K562 (cell line): ENCODE measurements at regions not wholly inside any gene's neighbourhood (a gene's known extent, or its start where the extent isn't known, plus 50 kb on each side); places are given as distances from the start of the nearest gene placed in this dataset.

ENCODE experiments used
- ATAC-seq: fragments of 200-7000 bp; cut with Tn5 transposase; 3 replicates; pipeline ENCODE4 v1.9.1; 2020; ENCODE audit warnings: moderate library complexity
- BruUV-seq: library from RNA; stranded (reverse); fragments of 400-500 nt; replicated peaks from 2 replicates; lab custom pipeline; 2021; lab: Mats Ljungman, UMichigan
- CTCF ChIA-PET: fragments of 300-600 bp; formaldehyde crosslinking; extraction: SDS; loops from one replicate; lab custom pipeline; 2021; ENCODE audit warnings: low intra/inter-chr PET ratio; lab: Yijun Ruan, JAX
- POLR2A ChIA-PET: fragments of 300-600, 350-650 bp; sonication (Branson Sonifier 250); formaldehyde crosslinking; extraction: SDS; loops from one replicate; lab custom pipeline; 2021; ENCODE audit warnings: antibody characterized with exemption, inconsistent platforms; lab: Yijun Ruan, JAX
- DNase-seq, 4 experiments: peaks; one replicate each; pipeline versions ENCODE4 v3.0.0 to v3.0.0-alpha.2; 2011 to 2018; ENCODE audit warnings: low spot score in 3 of 4, mixed read lengths in 3 of 4; ENCODE audit errors: extremely low read depth in 1 of 4
- FAIRE-seq: peaks from 2 replicates; lab custom pipeline; 2011; peaks lifted over from hg19 to GRCh38; lab: Jason Lieb, UNC
- H2AFZ ChIP-seq: 2 replicates; pipeline ENCODE4 v1.6.0; 2011; ENCODE audit warnings: low read depth, low read length, control low read depth, inconsistent platforms
- H3K27ac ChIP-seq: fragments of 200-600 bp; 3 replicates; pipeline ENCODE4 v1.8.0; 2011; ENCODE audit warnings: low read depth, mild to moderate bottlenecking, control low read depth, inconsistent platforms, low read length, moderate library complexity, mixed read lengths; ENCODE audit errors: extremely low read depth
- H3K27me3 ChIP-seq, 2 experiments: fragments of 300-600 bp in 1 of 2; 2 replicates in 1 of 2; 3 replicates in 1 of 2; pipeline versions ENCODE4 v1.6.0 to v1.8.0; 2011; ENCODE audit warnings: inconsistent platforms in 2 of 2, low read length in 2 of 2, mild to moderate bottlenecking in 1 of 2, mixed read lengths in 1 of 2, moderate library complexity in 1 of 2; ENCODE audit not compliant: control insufficient read depth in 2 of 2, insufficient read depth in 2 of 2
- H3K36me3 ChIP-seq: fragments of 300-600 bp; 3 replicates; pipeline ENCODE4 v1.8.0; 2011; ENCODE audit warnings: mild to moderate bottlenecking, low read length, inconsistent platforms; ENCODE audit not compliant: control insufficient read depth, insufficient read depth
- H3K4me1 ChIP-seq, 2 experiments: fragments of 200-600 bp in 1 of 2; replicated peaks in 1 of 2; 2 replicates in 1 of 2; 3 replicates in 1 of 2; pipeline versions ENCODE4 v1.5.1 to v1.8.0; 2011; ENCODE audit warnings: inconsistent platforms in 2 of 2, low read length in 2 of 2, mild to moderate bottlenecking in 1 of 2, mixed read lengths in 1 of 2, moderate library complexity in 1 of 2; ENCODE audit not compliant: control insufficient read depth in 2 of 2, insufficient read depth in 2 of 2
- H3K4me2 ChIP-seq: 2 replicates; pipeline ENCODE4 v1.6.1; 2011; ENCODE audit warnings: low read length, control low read depth, inconsistent platforms, mixed read lengths; ENCODE audit not compliant: insufficient read depth
- H3K4me3 ChIP-seq: fragments of 200-600 bp; sonication (generic), shearing (Covaris generic); 2 replicates; pipeline ENCODE4 v1.5.1; 2016; ENCODE audit warnings: control low read depth, inconsistent platforms
- H3K79me2 ChIP-seq: fragments of 200-600 bp; 3 replicates; pipeline ENCODE4 v1.8.0; 2011; ENCODE audit warnings: low read length, inconsistent platforms; ENCODE audit not compliant: control insufficient read depth, insufficient read depth
- H3K9ac ChIP-seq, 2 experiments: 2 replicates each; pipeline versions ENCODE4 v1.6.0 to v1.6.1; 2011; ENCODE audit warnings: low read depth in 2 of 2, low read length in 2 of 2, control low read depth in 1 of 2, inconsistent platforms in 1 of 2, mild to moderate bottlenecking in 1 of 2, mixed read lengths in 1 of 2; ENCODE audit not compliant: insufficient read depth in 1 of 2
- H3K9me1 ChIP-seq: one replicate; pipeline ENCODE4 v1.6.0; 2011; ENCODE audit warnings: inconsistent platforms, mild to moderate bottlenecking, low read length, moderate library complexity; ENCODE audit not compliant: control insufficient read depth, insufficient read depth
- H3K9me3 ChIP-seq: replicated peaks from 2 replicates; pipeline ENCODE4 v1.5.1; 2011; ENCODE audit warnings: low read depth, low read length, inconsistent platforms; ENCODE audit not compliant: control insufficient read depth, insufficient read depth
- H4K20me1 ChIP-seq: replicated peaks from 2 replicates; pipeline ENCODE4 v1.6.1; 2011; ENCODE audit warnings: low read length, inconsistent platforms, mixed read lengths; ENCODE audit not compliant: control insufficient read depth, insufficient read depth
- BCL6 ChIP-seq: fragments of 250-450 bp; sonication (Bioruptor Pico); IDR thresholded peaks from 2 replicates; pipeline ENCODE4 v1.4.0; 2020
- E2F3 ChIP-seq: fragments of 250-450 bp; sonication (Bioruptor Pico); IDR thresholded peaks from 2 replicates; pipeline ENCODE4 v1.4.0; 2020; ENCODE audit warnings: mild to moderate bottlenecking
- RNF2 ChIP-seq: sonication (generic); IDR thresholded peaks from 2 replicates; pipeline ENCODE4 v1.6.1; 2016
- TAF1 ChIP-seq: IDR thresholded peaks from 2 replicates; pipeline ENCODE4 v1.6.1; 2011; ENCODE audit warnings: mild to moderate bottlenecking, low read length, moderate library complexity; ENCODE audit not compliant: insufficient read depth, control insufficient read depth, severe bottlenecking; ENCODE audit errors: extremely low read depth
- ZC3H4 ChIP-seq: sonication (generic); formaldehyde crosslinking; IDR thresholded peaks from 2 replicates; pipeline ENCODE4 v1.9.0; 2021; ENCODE audit warnings: missing genetic modification reagents, borderline replicate concordance
- ZNF586 ChIP-seq: fragments of 450-650 bp; formaldehyde crosslinking; conservative IDR thresholded peaks from 2 replicates; pipeline ENCODE4 v1.4.0; 2020; ENCODE audit warnings: mild to moderate bottlenecking, moderate library complexity
- WGBS: fragments of 100-300 bp; shearing (Covaris generic); methylation state at CpG from one replicate; pipeline ENCODE4 v1.1.6; 2016; ENCODE audit warnings: low coverage, mixed read lengths; ENCODE audit not compliant: insufficient coverage; ENCODE audit errors: missing lambda C conversion rate; 5-methylcytosine and 5-hydroxymethylcytosine counted together
- in situ Hi-C: fragments of 300-500 bp; cut with MboI; formaldehyde crosslinking; loops from 4 replicates; pipeline ENCODE4 v1.15.0; 2018; ENCODE audit warnings: inconsistent platforms, mixed read lengths
- intact Hi-C: fragments of 100-400 bp; cut with micrococcal nuclease; formaldehyde crosslinking; loops from 2 replicates; pipeline ENCODE4 v1.14.2; 2022
- TF ChIP-seq, protein P1 (sequence below): fragments of 450-650 bp; conservative IDR thresholded peaks from 2 replicates; pipeline ENCODE4 v1.6.1; 2016; ENCODE audit warnings: missing genetic modification characterization, low read depth, mild to moderate bottlenecking, control low read depth, missing compliant biosample characterization
- TF ChIP-seq, protein P2 (sequence below): fragments of 450-650 bp; IDR thresholded peaks from 2 replicates; pipeline ENCODE4 v1.6.1; 2017; ENCODE audit warnings: mild to moderate bottlenecking, moderate library complexity
- TF ChIP-seq, protein P3 (sequence below): fragments of 450-650 bp; formaldehyde crosslinking; conservative IDR thresholded peaks from 2 replicates; pipeline ENCODE4 v1.4.0; 2022; ENCODE audit warnings: mild to moderate bottlenecking, missing genetic modification characterization
- TF ChIP-seq, protein P4 (sequence below): fragments of 450-650 bp; IDR thresholded peaks from 2 replicates; pipeline ENCODE4 v1.6.1; 2016; ENCODE audit warnings: borderline replicate concordance

DNA sequence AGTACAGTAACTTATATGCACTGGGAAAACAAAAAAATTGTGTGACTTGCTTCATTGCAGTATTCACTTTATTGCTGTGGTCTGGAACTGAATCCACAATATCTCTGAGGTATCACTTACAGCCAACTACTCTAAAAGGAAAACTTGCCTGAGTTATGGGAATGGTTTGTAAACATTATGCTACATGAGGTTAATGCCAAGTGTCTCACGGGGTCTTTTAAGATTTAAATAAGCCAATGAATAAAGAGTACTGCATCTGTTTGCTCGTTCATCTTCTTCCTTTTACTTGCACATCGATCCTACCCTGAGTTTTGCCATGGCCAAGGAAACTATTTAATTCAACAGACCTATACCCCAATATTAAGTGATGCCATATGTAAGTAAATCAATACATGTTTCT is 72.0 kb upstream of the API5 start:
- 0% methylated on average over 3 of the region's 3 CpGs for WGBS
- TF ChIP-seq, protein P1, sequence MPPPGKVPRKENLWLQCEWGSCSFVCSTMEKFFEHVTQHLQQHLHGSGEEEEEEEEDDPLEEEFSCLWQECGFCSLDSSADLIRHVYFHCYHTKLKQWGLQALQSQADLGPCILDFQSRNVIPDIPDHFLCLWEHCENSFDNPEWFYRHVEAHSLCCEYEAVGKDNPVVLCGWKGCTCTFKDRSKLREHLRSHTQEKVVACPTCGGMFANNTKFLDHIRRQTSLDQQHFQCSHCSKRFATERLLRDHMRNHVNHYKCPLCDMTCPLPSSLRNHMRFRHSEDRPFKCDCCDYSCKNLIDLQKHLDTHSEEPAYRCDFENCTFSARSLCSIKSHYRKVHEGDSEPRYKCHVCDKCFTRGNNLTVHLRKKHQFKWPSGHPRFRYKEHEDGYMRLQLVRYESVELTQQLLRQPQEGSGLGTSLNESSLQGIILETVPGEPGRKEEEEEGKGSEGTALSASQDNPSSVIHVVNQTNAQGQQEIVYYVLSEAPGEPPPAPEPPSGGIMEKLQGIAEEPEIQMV = no peak
- no peak for TF ChIP-seq ZNF586
- TF ChIP-seq, protein P2, sequence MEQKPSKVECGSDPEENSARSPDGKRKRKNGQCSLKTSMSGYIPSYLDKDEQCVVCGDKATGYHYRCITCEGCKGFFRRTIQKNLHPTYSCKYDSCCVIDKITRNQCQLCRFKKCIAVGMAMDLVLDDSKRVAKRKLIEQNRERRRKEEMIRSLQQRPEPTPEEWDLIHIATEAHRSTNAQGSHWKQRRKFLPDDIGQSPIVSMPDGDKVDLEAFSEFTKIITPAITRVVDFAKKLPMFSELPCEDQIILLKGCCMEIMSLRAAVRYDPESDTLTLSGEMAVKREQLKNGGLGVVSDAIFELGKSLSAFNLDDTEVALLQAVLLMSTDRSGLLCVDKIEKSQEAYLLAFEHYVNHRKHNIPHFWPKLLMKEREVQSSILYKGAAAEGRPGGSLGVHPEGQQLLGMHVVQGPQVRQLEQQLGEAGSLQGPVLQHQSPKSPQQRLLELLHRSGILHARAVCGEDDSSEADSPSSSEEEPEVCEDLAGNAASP = no peak
- no peak for TF ChIP-seq BCL6 (CRISPR knock-in tag)
- no peak for TF ChIP-seq ZC3H4 (CRISPR knock-in tag)
- no peak for TF ChIP-seq E2F3 (CRISPR knock-in tag)
- TF ChIP-seq RNF2 = no peak
- TF ChIP-seq, protein P3, sequence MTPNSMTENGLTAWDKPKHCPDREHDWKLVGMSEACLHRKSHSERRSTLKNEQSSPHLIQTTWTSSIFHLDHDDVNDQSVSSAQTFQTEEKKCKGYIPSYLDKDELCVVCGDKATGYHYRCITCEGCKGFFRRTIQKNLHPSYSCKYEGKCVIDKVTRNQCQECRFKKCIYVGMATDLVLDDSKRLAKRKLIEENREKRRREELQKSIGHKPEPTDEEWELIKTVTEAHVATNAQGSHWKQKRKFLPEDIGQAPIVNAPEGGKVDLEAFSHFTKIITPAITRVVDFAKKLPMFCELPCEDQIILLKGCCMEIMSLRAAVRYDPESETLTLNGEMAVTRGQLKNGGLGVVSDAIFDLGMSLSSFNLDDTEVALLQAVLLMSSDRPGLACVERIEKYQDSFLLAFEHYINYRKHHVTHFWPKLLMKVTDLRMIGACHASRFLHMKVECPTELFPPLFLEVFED (CRISPR knock-in tag) = no peak
- TF ChIP-seq TAF1 = no peak
- TF ChIP-seq, protein P4, sequence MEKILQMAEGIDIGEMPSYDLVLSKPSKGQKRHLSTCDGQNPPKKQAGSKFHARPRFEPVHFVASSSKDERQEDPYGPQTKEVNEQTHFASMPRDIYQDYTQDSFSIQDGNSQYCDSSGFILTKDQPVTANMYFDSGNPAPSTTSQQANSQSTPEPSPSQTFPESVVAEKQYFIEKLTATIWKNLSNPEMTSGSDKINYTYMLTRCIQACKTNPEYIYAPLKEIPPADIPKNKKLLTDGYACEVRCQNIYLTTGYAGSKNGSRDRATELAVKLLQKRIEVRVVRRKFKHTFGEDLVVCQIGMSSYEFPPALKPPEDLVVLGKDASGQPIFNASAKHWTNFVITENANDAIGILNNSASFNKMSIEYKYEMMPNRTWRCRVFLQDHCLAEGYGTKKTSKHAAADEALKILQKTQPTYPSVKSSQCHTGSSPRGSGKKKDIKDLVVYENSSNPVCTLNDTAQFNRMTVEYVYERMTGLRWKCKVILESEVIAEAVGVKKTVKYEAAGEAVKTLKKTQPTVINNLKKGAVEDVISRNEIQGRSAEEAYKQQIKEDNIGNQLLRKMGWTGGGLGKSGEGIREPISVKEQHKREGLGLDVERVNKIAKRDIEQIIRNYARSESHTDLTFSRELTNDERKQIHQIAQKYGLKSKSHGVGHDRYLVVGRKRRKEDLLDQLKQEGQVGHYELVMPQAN = no peak
- Histone ChIP-seq H3K79me2 (no peaks in the 10 kb centered on the region), H3K4me2 (no peak overlapping the region), H3K9ac (no peak overlapping the region), H3K4me1 (no peaks in the 10 kb centered on the region), H3K27ac (no peak overlapping the region), H3K9me1 (no peaks in the 10 kb centered on the region), H3K4me3 (no peak overlapping the region), H3K9me3 (no peaks in the 10 kb centered on the region), H3K27me3 (no peaks in the 10 kb centered on the region), H2AFZ (no peak overlapping the region), H3K36me3 (no peaks in the 10 kb centered on the region), H4K20me1 (no peaks in the 10 kb centered on the region)
- FAIRE-seq (no peak), DNase-seq (no peak), ATAC-seq (no peak)
- BruUV-seq = no TSS peak
- POLR2A ChIA-PET = no interaction called here
- in situ Hi-C loops (no loop called here), intact Hi-C loops (no loop called here)
- CTCF ChIA-PET = no interaction called here
